ENCODE measurements at regions not wholly inside any gene's neighbourhood (a gene's known extent, or its start where the extent isn't known, plus 50 kb on each side); places are given as distances from the start of the nearest gene placed in this dataset.

DNA sequence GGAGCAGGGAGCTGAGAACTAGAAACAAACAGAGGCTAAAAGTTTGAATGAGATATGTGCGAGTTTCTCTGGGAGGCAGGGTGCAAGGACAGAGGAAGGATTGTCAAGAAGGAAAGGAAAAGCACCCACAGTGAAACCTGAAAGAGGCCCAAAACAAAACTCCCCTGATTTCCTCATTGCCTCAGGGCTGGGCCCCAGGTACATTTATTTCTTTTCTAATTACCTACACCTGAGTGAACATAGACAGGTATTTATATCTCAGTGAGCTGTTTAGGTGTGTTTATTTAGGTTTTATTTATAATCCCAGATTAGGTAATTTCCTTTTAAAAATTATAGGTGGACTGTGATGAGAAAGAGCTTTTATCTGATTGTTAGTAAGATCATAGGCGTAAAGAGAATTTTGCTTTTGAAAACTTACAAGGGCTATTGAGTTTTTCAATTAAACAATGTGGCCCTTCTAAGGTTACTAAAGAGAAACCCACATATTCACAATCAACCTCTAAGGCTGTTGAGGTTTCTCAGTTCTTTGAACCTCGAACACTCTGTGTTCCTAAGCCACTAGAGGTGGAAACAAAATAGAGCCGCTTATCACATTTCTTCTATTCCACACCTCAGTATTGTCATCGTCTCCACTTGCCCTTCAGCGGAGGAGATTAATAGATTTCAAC lies 344.8 kb downstream of the ZNF608 start:
- Histone ChIP-seq H3K79me2 (ENCODE audit: insufficient read depth) (no peaks in the 10 kb centered on the region), H3K27me3 (ENCODE audit: insufficient read depth) (no peaks in the 10 kb centered on the region), H3K4me3 (ENCODE audit: low read depth in 2 of 2, low read length in 1 of 2) (no peak overlapping the region), H3K9me3 (no peaks in the 10 kb centered on the region), H3K9ac (no peak overlapping the region), H3K36me3 (replicated peaks in 1 of 2; ENCODE audit: control insufficient read depth in 1 of 2, insufficient read depth in 2 of 2, low read length in 1 of 2) (no peaks in the 10 kb centered on the region), H3F3A (replicated peaks; ENCODE audit: insufficient read depth) (no peaks in the 10 kb centered on the region), H2AFZ (ENCODE audit: low read depth) (no peak overlapping the region), H3K4me2 (no peak overlapping the region), H3K27ac (ENCODE audit: low read depth in 2 of 2, low read length in 1 of 2) (no peak overlapping the region), H3K9me2 (no peaks in the 10 kb centered on the region), H3K4me1 (ENCODE audit: control insufficient read depth in 1 of 2, insufficient read depth in 2 of 2, low read depth in 1 of 2, low read length in 1 of 2) (peaks cover 0 to 20% of the 10 kb centered on the region in 2 experiments; a peak in 2 of 4 replicates), H4K20me1 (ENCODE audit: insufficient read depth) (no peaks in the 10 kb centered on the region)
- POLR2A ChIA-PET: no interaction called here
- CTCF ChIA-PET: no interaction called here
- 86% methylated on average over 6 of the region's 6 CpGs for WGBS (ENCODE audit: low lambda C conversion rate)
- TF ChIP-seq TEAD4 (IDR thresholded peaks at IDR 0.05; ENCODE audit: borderline replicate concordance, insufficient read depth) (no peak), MEF2A (IDR thresholded peaks at IDR 0.05; ENCODE audit: borderline replicate concordance, low read depth) (no peak), RCOR1 (IDR thresholded peaks at IDR 0.05; ENCODE audit: low read length) (no peak), NFIC (IDR thresholded peaks at IDR 0.05; ENCODE audit: borderline replicate concordance) (no peak), TCF12 (IDR thresholded peaks at IDR 0.05) (no peak), EP300 (IDR thresholded peaks at IDR 0.05; ENCODE audit: borderline replicate concordance in 1 of 2, low read depth in 1 of 2, low read length in 1 of 2) (no peak), FOXJ3 (CRISPR knock-in tag; IDR thresholded peaks at IDR 0.05) (no peak), FOXM1 (IDR thresholded peaks at IDR 0.05; ENCODE audit: low read depth) (no peak), SMC3 (IDR thresholded peaks at IDR 0.05; ENCODE audit: low read depth, low read length) (no peak), POLR2AphosphoS5 (IDR thresholded peaks at IDR 0.05; ENCODE audit: low read depth, low read length) (no peak), YY1 (IDR thresholded peaks at IDR 0.05; ENCODE audit: low read depth) (no peak)
- TF ChIP-seq, protein P1, sequence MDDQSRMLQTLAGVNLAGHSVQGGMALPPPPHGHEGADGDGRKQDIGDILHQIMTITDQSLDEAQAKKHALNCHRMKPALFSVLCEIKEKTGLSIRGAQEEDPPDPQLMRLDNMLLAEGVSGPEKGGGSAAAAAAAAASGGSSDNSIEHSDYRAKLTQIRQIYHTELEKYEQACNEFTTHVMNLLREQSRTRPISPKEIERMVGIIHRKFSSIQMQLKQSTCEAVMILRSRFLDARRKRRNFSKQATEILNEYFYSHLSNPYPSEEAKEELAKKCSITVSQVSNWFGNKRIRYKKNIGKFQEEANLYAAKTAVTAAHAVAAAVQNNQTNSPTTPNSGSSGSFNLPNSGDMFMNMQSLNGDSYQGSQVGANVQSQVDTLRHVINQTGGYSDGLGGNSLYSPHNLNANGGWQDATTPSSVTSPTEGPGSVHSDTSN (IDR thresholded peaks at IDR 0.05): no peak
- TF ChIP-seq, protein P2, sequence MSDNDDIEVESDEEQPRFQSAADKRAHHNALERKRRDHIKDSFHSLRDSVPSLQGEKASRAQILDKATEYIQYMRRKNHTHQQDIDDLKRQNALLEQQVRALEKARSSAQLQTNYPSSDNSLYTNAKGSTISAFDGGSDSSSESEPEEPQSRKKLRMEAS (IDR thresholded peaks at IDR 0.05; ENCODE audit: low read depth): no peak
- TF ChIP-seq, protein P3, sequence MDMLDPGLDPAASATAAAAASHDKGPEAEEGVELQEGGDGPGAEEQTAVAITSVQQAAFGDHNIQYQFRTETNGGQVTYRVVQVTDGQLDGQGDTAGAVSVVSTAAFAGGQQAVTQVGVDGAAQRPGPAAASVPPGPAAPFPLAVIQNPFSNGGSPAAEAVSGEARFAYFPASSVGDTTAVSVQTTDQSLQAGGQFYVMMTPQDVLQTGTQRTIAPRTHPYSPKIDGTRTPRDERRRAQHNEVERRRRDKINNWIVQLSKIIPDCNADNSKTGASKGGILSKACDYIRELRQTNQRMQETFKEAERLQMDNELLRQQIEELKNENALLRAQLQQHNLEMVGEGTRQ (IDR thresholded peaks at IDR 0.05; ENCODE audit: borderline replicate concordance, low read depth, low read length): no peak
- no peak for DNase-seq

DNA sequence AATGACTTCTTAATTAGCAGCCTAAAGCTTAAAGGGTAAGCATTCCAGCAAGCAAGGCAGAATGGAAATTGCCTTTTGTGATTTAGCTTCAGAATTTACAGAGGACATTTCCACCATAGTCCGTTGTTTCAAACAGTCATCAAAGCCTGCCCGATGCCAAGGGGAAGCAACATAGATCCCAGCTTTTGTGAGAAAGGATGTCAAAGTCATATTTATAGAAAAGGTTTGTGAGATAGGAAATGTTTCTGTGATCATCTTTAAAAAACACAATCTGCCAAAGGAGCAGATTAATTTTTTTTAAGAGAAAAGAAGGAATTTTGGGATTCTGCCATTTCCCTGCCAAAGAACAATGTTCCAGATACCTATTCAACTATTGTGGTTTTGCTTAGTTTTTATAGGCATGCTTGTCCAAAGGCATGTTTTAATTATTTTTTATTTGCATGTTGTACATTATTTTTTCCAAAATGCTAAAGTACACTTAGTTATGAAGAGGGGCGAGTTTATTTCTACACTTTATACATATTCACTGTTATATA lies 346.9 kb downstream of the ZNF608 start:
- peaks cover 0 to 37% of the 10 kb centered on the region in 2 experiments; a peak in 2 of 4 replicates for H3K4me1 ChIP-seq (ENCODE audit: control insufficient read depth in 1 of 2, insufficient read depth in 2 of 2, low read depth in 1 of 2, low read length in 1 of 2)
- WGBS (ENCODE audit: low lambda C conversion rate): 64% methylated on average over 3 of the region's 3 CpGs
- H3K4me3 ChIP-seq (ENCODE audit: low read depth in 2 of 2, low read length in 1 of 2): no peak overlapping the region
- no peak for DNase-seq
- CTCF ChIA-PET: no interaction called here
- H3K27ac ChIP-seq (ENCODE audit: low read depth in 2 of 2, low read length in 1 of 2): peak overlapping the region in 1 of 2 experiments; percentile 92; a peak in 2 of 4 replicates
- H2AFZ ChIP-seq (ENCODE audit: low read depth): no peak overlapping the region
- no peaks in the 10 kb centered on the region; the same call in 1 of the 2 replicates for H3K27me3 ChIP-seq (ENCODE audit: insufficient read depth)
- no peak overlapping the region for H3K9ac ChIP-seq
- no peaks in the 10 kb centered on the region for H4K20me1 ChIP-seq (ENCODE audit: insufficient read depth)
- H3K9me2 ChIP-seq: no peaks in the 10 kb centered on the region
- H3K79me2 ChIP-seq (ENCODE audit: insufficient read depth): no peaks in the 10 kb centered on the region
- no peak overlapping the region for H3K4me2 ChIP-seq
- POLR2A ChIA-PET: no interaction called here
- no peaks in the 10 kb centered on the region for H3K9me3 ChIP-seq
- H3F3A ChIP-seq (replicated peaks; ENCODE audit: insufficient read depth): no peaks in the 10 kb centered on the region
- H3K36me3 ChIP-seq (replicated peaks in 1 of 2; ENCODE audit: control insufficient read depth in 1 of 2, insufficient read depth in 2 of 2, low read length in 1 of 2): no peaks in the 10 kb centered on the region
- TF ChIP-seq, protein P4, sequence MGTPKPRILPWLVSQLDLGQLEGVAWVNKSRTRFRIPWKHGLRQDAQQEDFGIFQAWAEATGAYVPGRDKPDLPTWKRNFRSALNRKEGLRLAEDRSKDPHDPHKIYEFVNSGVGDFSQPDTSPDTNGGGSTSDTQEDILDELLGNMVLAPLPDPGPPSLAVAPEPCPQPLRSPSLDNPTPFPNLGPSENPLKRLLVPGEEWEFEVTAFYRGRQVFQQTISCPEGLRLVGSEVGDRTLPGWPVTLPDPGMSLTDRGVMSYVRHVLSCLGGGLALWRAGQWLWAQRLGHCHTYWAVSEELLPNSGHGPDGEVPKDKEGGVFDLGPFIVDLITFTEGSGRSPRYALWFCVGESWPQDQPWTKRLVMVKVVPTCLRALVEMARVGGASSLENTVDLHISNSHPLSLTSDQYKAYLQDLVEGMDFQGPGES (IDR thresholded peaks at IDR 0.05; ENCODE audit: low read depth, low read length): no peak
- no peak for TF ChIP-seq FOSL2 (IDR thresholded peaks at IDR 0.05; ENCODE audit: borderline replicate concordance, low read depth)
- TF ChIP-seq FOXM1 (IDR thresholded peaks at IDR 0.05; ENCODE audit: low read depth): no peak
- no peak for TF ChIP-seq JUND (IDR thresholded peaks at IDR 0.05)
- TF ChIP-seq, protein P1 (IDR thresholded peaks at IDR 0.05): peak; percentile 38; the same call in 1 of the 2 replicates
- TF ChIP-seq NFIC (IDR thresholded peaks at IDR 0.05; ENCODE audit: borderline replicate concordance): peak; percentile 22; the same call in 1 of the 2 replicates
- peak in 1 of 2 experiments; percentile 17; a peak in 1 of 4 replicates for TF ChIP-seq EP300 (IDR thresholded peaks at IDR 0.05; ENCODE audit: borderline replicate concordance in 1 of 2, low read depth in 1 of 2, low read length in 1 of 2)
- TF ChIP-seq, protein P5, sequence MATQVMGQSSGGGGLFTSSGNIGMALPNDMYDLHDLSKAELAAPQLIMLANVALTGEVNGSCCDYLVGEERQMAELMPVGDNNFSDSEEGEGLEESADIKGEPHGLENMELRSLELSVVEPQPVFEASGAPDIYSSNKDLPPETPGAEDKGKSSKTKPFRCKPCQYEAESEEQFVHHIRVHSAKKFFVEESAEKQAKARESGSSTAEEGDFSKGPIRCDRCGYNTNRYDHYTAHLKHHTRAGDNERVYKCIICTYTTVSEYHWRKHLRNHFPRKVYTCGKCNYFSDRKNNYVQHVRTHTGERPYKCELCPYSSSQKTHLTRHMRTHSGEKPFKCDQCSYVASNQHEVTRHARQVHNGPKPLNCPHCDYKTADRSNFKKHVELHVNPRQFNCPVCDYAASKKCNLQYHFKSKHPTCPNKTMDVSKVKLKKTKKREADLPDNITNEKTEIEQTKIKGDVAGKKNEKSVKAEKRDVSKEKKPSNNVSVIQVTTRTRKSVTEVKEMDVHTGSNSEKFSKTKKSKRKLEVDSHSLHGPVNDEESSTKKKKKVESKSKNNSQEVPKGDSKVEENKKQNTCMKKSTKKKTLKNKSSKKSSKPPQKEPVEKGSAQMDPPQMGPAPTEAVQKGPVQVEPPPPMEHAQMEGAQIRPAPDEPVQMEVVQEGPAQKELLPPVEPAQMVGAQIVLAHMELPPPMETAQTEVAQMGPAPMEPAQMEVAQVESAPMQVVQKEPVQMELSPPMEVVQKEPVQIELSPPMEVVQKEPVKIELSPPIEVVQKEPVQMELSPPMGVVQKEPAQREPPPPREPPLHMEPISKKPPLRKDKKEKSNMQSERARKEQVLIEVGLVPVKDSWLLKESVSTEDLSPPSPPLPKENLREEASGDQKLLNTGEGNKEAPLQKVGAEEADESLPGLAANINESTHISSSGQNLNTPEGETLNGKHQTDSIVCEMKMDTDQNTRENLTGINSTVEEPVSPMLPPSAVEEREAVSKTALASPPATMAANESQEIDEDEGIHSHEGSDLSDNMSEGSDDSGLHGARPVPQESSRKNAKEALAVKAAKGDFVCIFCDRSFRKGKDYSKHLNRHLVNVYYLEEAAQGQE (IDR thresholded peaks at IDR 0.05; ENCODE audit: low read depth, low read length): no peak
- no peak for TF ChIP-seq FOXJ3 (CRISPR knock-in tag; IDR thresholded peaks at IDR 0.05)

Data from SK-N-SH (cell line).